ENCODE measurements at regions not wholly inside any gene's neighbourhood (a gene's known extent, or its start where the extent isn't known, plus 50 kb on each side); places are given as distances from the start of the nearest gene placed in this dataset.

DNA sequence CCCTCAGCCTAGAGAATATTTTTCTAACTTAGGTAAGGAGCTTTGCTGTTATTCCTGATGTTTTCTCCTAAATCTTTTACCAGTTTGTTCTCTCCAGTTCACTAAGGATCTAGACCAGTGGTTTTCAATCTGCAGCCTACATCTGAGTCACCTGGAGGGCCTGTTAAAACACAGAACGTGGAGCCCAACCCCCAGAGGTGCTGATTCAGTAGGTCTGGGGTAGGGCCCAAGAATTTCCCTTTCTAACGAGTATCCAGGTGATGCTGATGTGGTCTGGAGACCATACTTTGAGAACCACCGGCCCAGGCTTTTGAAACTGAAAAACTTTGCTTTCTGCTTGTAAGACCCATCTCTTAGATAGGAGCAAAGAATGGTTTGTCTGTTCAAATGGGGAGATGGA is 51.2 kb upstream of the KMT2E start:
- Histone ChIP-seq H3K27ac (ENCODE audit: low read depth in 1 of 2, low read length in 2 of 2) (peak overlapping the region; percentile 77 to 94), H3K36me3 (replicated peaks in 1 of 2; ENCODE audit: control insufficient read depth in 1 of 2, insufficient read depth in 2 of 2, low read length in 2 of 2) (no peaks in the 10 kb centered on the region), H3K4me2 (replicated peaks; ENCODE audit: extremely low read depth, low read length, poor library complexity, severe bottlenecking) (no peak overlapping the region), H3K79me2 (ENCODE audit: insufficient read depth, low read length) (peaks cover 3% of the 10 kb centered on the region), H3K27me3 (ENCODE audit: control insufficient read depth in 2 of 2, insufficient read depth in 2 of 2, low read length in 2 of 2) (no peaks in the 10 kb centered on the region), H3K9ac (ENCODE audit: insufficient read depth, low read length, poor library complexity, severe bottlenecking) (no peak overlapping the region), H3K4me3 (replicated peaks in 1 of 3; ENCODE audit: low read depth in 2 of 3, low read length in 3 of 3) (peak overlapping the region in 1 of 3 experiments; percentile 38), H4K20me1 (ENCODE audit: insufficient read depth, low read length) (no peaks in the 10 kb centered on the region), H2AFZ (ENCODE audit: insufficient read depth, low read depth, low read length, poor library complexity, severe bottlenecking) (no peak overlapping the region), H3K4me1 (ENCODE audit: control insufficient read depth in 1 of 2, insufficient read depth in 2 of 2, low read length in 2 of 2) (peaks cover 43 to 61% of the 10 kb centered on the region in 2 donors), H3K9me3 (replicated peaks in 1 of 2; ENCODE audit: control insufficient read depth in 1 of 2, insufficient read depth in 1 of 2, low read length in 2 of 2) (no peaks in the 10 kb centered on the region)
- WGBS (ENCODE audit: insufficient coverage): 80% methylated on average over 1 of the region's 3 CpGs
- DNase-seq: peak in 1 of 3 donors; percentile 42
- H3K27me3 Mint-ChIP-seq (ENCODE audit: low read depth in 3 of 3): peaks cover 0 to 5% (median 2%) of the 10 kb centered on the region in 3 donors
- TF ChIP-seq CTCF (IDR thresholded peaks at IDR 0.05): no peak
- peaks cover 60% of the 10 kb centered on the region for H3K4me1 Mint-ChIP-seq
- no peak overlapping the region for H3K4me3 Mint-ChIP-seq
- peak overlapping the region; percentile 93 to 98 (median 98) for H3K27ac Mint-ChIP-seq
- H3K9me3 Mint-ChIP-seq: no peaks in the 10 kb centered on the region
- peaks cover 11 to 13% of the 10 kb centered on the region in 2 donors for H3K36me3 Mint-ChIP-seq
- intact Hi-C loops (cut with micrococcal nuclease): no loop called here

- no peak for TF ChIP-seq CTCF (IDR thresholded peaks at IDR 0.05)
Measured at GRCh38 chr7:104963378-104963990, 50.5 kb upstream of the KMT2E start.

More at GRCh38 chr7:104963378-104963990, 50.5 kb upstream of the KMT2E start:
- Mint-ChIP-seq H3K36me3 (peaks cover 11 to 13% of the 10 kb centered on the region in 2 donors), H3K4me3 (no peak overlapping the region), H3K27ac (peak overlapping the region; percentile 73 to 98 (median 83)), H3K4me1 (peaks cover 60% of the 10 kb centered on the region), H3K27me3 (ENCODE audit: low read depth in 3 of 3) (peaks cover 0 to 5% (median 2%) of the 10 kb centered on the region in 3 donors), H3K9me3 (no peaks in the 10 kb centered on the region)
- Histone ChIP-seq H3K27ac (ENCODE audit: low read depth in 1 of 2, low read length in 2 of 2) (peak overlapping the region in 1 of 2 donors; percentile 94), H3K36me3 (replicated peaks in 1 of 2; ENCODE audit: control insufficient read depth in 1 of 2, insufficient read depth in 2 of 2, low read length in 2 of 2) (no peaks in the 10 kb centered on the region), H3K4me2 (replicated peaks; ENCODE audit: extremely low read depth, low read length, poor library complexity, severe bottlenecking) (no peak overlapping the region), H3K4me3 (replicated peaks in 1 of 3; ENCODE audit: low read depth in 2 of 3, low read length in 3 of 3) (peak overlapping the region in 1 of 3 experiments; percentile 0), H3K27me3 (ENCODE audit: control insufficient read depth in 2 of 2, insufficient read depth in 2 of 2, low read length in 2 of 2) (no peaks in the 10 kb centered on the region), H3K4me1 (ENCODE audit: control insufficient read depth in 1 of 2, insufficient read depth in 2 of 2, low read length in 2 of 2) (peaks cover 43 to 58% of the 10 kb centered on the region in 2 donors), H3K79me2 (ENCODE audit: insufficient read depth, low read length) (peaks cover 3% of the 10 kb centered on the region), H4K20me1 (ENCODE audit: insufficient read depth, low read length) (no peaks in the 10 kb centered on the region), H3K9ac (ENCODE audit: insufficient read depth, low read length, poor library complexity, severe bottlenecking) (no peak overlapping the region), H2AFZ (ENCODE audit: insufficient read depth, low read depth, low read length, poor library complexity, severe bottlenecking) (peak overlapping the region; percentile 18), H3K9me3 (replicated peaks in 1 of 2; ENCODE audit: control insufficient read depth in 1 of 2, insufficient read depth in 1 of 2, low read length in 2 of 2) (no peaks in the 10 kb centered on the region)
- WGBS (ENCODE audit: insufficient coverage): 14% methylated on average over 1 of the region's 2 CpGs
- no peak for DNase-seq
- intact Hi-C loops (cut with micrococcal nuclease): no loop called here
